Thyroid gland (tissue), 4 donors: ENCODE measurements at regions not wholly inside any gene's neighbourhood (a gene's known extent, or its start where the extent isn't known, plus 50 kb on each side); places are given as distances from the start of the nearest gene placed in this dataset.

Experiments
- DNase-seq, 2 donors: peaks; one replicate each; pipeline ENCODE4 v3.0.0-alpha.2; 2019
- H3K27ac ChIP-seq, 3 donors: fragments of 200-600 bp; sonication (generic); 1 replicate in 2 of 3; 2 replicates in 1 of 3; pipeline ENCODE4 v1.5.1; 2016 to 2019; ENCODE audit warnings: mild to moderate bottlenecking in 1 of 3, moderate library complexity in 1 of 3
- H3K27me3 ChIP-seq: fragments of 200-600 bp; sonication (generic); one replicate; pipeline ENCODE4 v1.5.1; 2019
- H3K36me3 ChIP-seq, 2 donors: fragments of 200-600 bp; sonication (generic); one replicate each; pipeline ENCODE4 v1.5.1; 2016 to 2019
- H3K4me1 ChIP-seq, 2 donors: fragments of 200-600 bp; sonication (generic); one replicate each; pipeline ENCODE4 v1.5.1; 2017 to 2019
- H3K4me3 ChIP-seq, 3 donors: fragments of 200-600 bp; sonication (generic); replicated peaks in 1 of 3; 1 replicate in 2 of 3; 2 replicates in 1 of 3; pipeline ENCODE4 v1.5.1; 2016; ENCODE audit warnings: mild to moderate bottlenecking in 1 of 3
- H3K9me3 ChIP-seq: fragments of 200-600 bp; sonication (generic); one replicate; pipeline ENCODE4 v1.5.1; 2017
- CTCF ChIP-seq, 6 experiments: fragments of 200-600 bp in 3 of 6; fragments of 450-650 bp in 3 of 6; sonication (generic) in 3 of 6; IDR thresholded peaks; one replicate each; pipeline ENCODE4 v1.5.1; 2016 to 2019; ENCODE audit warnings: antibody characterized with exemption in 6 of 6, mild to moderate bottlenecking in 2 of 6, inconsistent platforms in 1 of 6, moderate library complexity in 1 of 6
- POLR2A ChIP-seq, 2 donors: fragments of 450-650 bp; IDR thresholded peaks; one replicate each; pipeline ENCODE4 v1.6.1; 2017; ENCODE audit warnings: antibody characterized with exemption in 2 of 2, mild to moderate bottlenecking in 2 of 2, moderate library complexity in 1 of 2
- WGBS, 2 donors: methylation state at CpG; one replicate each; pipeline ENCODE4 v1.1.5; 2017; 5-methylcytosine and 5-hydroxymethylcytosine counted together
- intact Hi-C: fragments of 100-400 bp; cut with DNase I; formaldehyde crosslinking; loops from one replicate; pipeline ENCODE4 v1.15.1; 2023

GRCh38 chr2:9765611-9766531 lies 77.4 kb upstream of the TAF1B start:
- H3K27ac ChIP-seq, result no peak overlapping the region
- H3K27me3 ChIP-seq, result no peaks in the 10 kb centered on the region
- intact Hi-C loops, result no loop called here
- DNase-seq, result no peak
- no peaks in the 10 kb centered on the region for H3K36me3 ChIP-seq
- H3K4me3 ChIP-seq, result no peak overlapping the region
- no peaks in the 10 kb centered on the region for H3K9me3 ChIP-seq
- no peak for TF ChIP-seq POLR2A (IDR thresholded peaks at IDR 0.05)
- no peak for TF ChIP-seq CTCF (IDR thresholded peaks at IDR 0.05)
- peaks cover 0 to 15% of the 10 kb centered on the region in 2 donors for H3K4me1 ChIP-seq
- 74 to 80% methylated on average over 11 to 13 of the region's 18 CpGs for WGBS, 2 donors

DNA sequence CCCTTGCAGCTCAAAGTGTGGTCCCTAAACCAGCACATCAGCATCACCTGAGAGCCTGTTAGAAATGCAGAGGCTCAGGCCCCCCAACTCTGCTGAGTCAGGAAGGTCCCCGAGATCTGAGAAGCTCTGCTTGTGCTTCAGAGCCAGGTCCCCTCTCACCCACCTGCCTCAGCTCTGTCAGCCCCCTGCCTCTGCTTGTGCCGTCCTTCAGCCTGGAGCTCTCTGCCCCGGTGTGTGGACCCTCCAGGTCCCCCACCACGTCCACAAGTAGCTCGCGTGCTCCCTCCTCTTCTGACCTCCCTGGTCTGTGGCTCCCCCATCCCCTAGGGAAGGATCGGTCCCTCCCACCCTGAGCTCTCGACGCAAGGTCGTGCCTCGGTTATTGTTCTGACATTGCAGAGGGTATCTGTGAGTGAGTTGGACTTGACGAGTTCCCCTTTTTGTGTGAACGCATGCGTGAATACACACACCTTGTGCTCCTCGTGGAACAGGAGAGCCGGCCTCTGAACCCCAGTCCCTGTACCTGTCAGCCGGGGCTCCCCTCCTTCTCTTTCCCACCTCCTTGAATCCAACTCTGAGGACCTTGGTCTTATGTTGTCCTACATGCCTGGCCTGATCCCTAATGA lies 75.5 kb upstream of the TAF1B start:
- no peak overlapping the region for H3K27ac ChIP-seq
- no peak for DNase-seq
- intact Hi-C loops, result no loop called here
- no peaks in the 10 kb centered on the region for H3K9me3 ChIP-seq
- no peaks in the 10 kb centered on the region for H3K36me3 ChIP-seq
- peaks cover 0 to 21% of the 10 kb centered on the region in 2 donors for H3K4me1 ChIP-seq
- H3K27me3 ChIP-seq, result no peaks in the 10 kb centered on the region
- H3K4me3 ChIP-seq, result no peak overlapping the region
- WGBS, 2 donors, result 94% methylated on average over 17 of the region's 17 CpGs
- TF ChIP-seq CTCF (IDR thresholded peaks at IDR 0.05) (no peak), POLR2A (IDR thresholded peaks at IDR 0.05) (no peak)

DNA sequence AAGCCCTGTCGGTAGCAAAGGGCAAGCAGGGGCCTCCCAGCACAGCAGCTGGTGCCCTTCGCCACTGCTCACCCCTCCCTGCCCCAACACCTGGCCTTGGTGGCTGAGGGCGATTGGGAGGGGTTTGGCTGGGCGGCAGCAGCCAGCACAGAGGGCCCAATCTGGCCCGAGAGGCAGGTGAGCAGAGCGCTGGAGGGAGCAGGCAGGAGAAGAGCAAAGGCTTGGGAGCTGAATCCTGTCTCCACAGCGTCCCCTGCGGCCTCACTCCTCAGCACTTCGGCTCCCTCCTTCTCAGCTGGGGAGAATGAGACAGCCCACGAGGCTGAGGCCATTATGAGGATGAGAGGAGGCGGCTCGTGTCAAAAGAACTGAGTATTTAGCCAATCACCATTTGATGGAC lies 74.9 kb upstream of the TAF1B start:
- TF ChIP-seq CTCF (IDR thresholded peaks at IDR 0.05) (no peak), POLR2A (IDR thresholded peaks at IDR 0.05) (no peak)
- intact Hi-C loops, result no loop called here
- Histone ChIP-seq H3K4me1 (peaks cover 0 to 21% of the 10 kb centered on the region in 2 donors), H3K36me3 (no peaks in the 10 kb centered on the region), H3K27ac (no peak overlapping the region), H3K4me3 (no peak overlapping the region), H3K27me3 (no peaks in the 10 kb centered on the region), H3K9me3 (no peaks in the 10 kb centered on the region)
- no peak for DNase-seq
- 71 to 82% methylated on average over 12 of the region's 12 CpGs for WGBS, 2 donors

- Histone ChIP-seq H3K4me3 (no peak overlapping the region), H3K4me1 (peaks cover 0 to 21% of the 10 kb centered on the region in 2 donors), H3K9me3 (no peaks in the 10 kb centered on the region), H3K27ac (no peak overlapping the region), H3K27me3 (no peaks in the 10 kb centered on the region), H3K36me3 (no peaks in the 10 kb centered on the region)
- DNase-seq, result peak; percentile 45 to 83
- TF ChIP-seq POLR2A (IDR thresholded peaks at IDR 0.05), result no peak
- no peak for TF ChIP-seq CTCF (IDR thresholded peaks at IDR 0.05)
- WGBS, 2 donors, result 59 to 62% methylated on average over 13 to 19 of the region's 19 CpGs
- intact Hi-C loops, result no loop called here
Observed at GRCh38 chr2:9769171-9770005, 73.9 kb upstream of the TAF1B start.
